Loucy (cell line): ENCODE measurements at regions not wholly inside any gene's neighbourhood (a gene's known extent, or its start where the extent isn't known, plus 50 kb on each side); places are given as distances from the start of the nearest gene placed in this dataset.
"Not testable (repeated sequence)": the region's sequence is repeated elsewhere in the genome, so short reads cannot be mapped to it uniquely, and the experiment has no call there.

ENCODE experiments used
- H2AFZ ChIP-seq: fragments of 200-600 bp; sonication (generic); 2 replicates; pipeline ENCODE4 v1.6.0; 2016; ENCODE audit warnings: antibody characterized with exemption, mild to moderate bottlenecking, low read length, moderate library complexity
- H3F3A ChIP-seq: fragments of 200-600 bp; 2 replicates; pipeline ENCODE4 v1.6.0; 2016; ENCODE audit warnings: antibody characterized with exemption, low read depth, mild to moderate bottlenecking
- H3K27me3 ChIP-seq: fragments of 200-600 bp; sonication (generic); 2 replicates; pipeline ENCODE4 v1.6.1; 2014; ENCODE audit warnings: low read length, mild to moderate bottlenecking; ENCODE audit not compliant: insufficient read depth, poor library complexity, severe bottlenecking
- H3K36me3 ChIP-seq: fragments of 200-600 bp; sonication (generic); 2 replicates; pipeline ENCODE4 v1.6.1; 2016; ENCODE audit warnings: low read length; ENCODE audit not compliant: insufficient read depth
- H3K4me1 ChIP-seq: fragments of 200-600 bp; sonication (generic); 2 replicates; pipeline ENCODE4 v1.5.1; 2014; ENCODE audit warnings: low read length, mild to moderate bottlenecking; ENCODE audit not compliant: insufficient read depth, poor library complexity, severe bottlenecking
- H3K4me2 ChIP-seq: fragments of 200-600 bp; sonication (generic); 2 replicates; pipeline ENCODE4 v1.6.0; 2014; ENCODE audit warnings: antibody characterized with exemption, low read length, low read depth, mild to moderate bottlenecking; ENCODE audit not compliant: poor library complexity, severe bottlenecking
- H3K4me3 ChIP-seq: fragments of 200-600 bp; sonication (generic); 2 replicates; pipeline ENCODE4 v1.5.1; 2014; ENCODE audit warnings: low read length, mild to moderate bottlenecking, mixed read lengths; ENCODE audit not compliant: poor library complexity, severe bottlenecking
- H3K79me2 ChIP-seq: fragments of 200-600 bp; sonication (generic); 2 replicates; pipeline ENCODE4 v1.6.1; 2014; ENCODE audit warnings: low read length; ENCODE audit not compliant: insufficient read depth
- H3K9ac ChIP-seq: fragments of 200-600 bp; sonication (generic); 2 replicates; pipeline ENCODE4 v1.6.0; 2014; ENCODE audit warnings: mild to moderate bottlenecking, low read depth, low read length, moderate library complexity; ENCODE audit not compliant: poor library complexity, severe bottlenecking
- H3K9me2 ChIP-seq: fragments of 200-600 bp; sonication (generic); replicated peaks from 2 replicates; pipeline ENCODE4 v1.6.1; 2016; ENCODE audit warnings: low read depth, low read length, mixed read lengths
- H3K9me3 ChIP-seq: fragments of 200-600 bp; sonication (generic); 2 replicates; pipeline ENCODE4 v1.6.1; 2014; ENCODE audit warnings: mild to moderate bottlenecking, antibody characterized with exemption, low read length, low read depth; ENCODE audit not compliant: insufficient read depth
- H4K20me1 ChIP-seq: fragments of 200-600 bp; sonication (generic); 2 replicates; pipeline ENCODE4 v1.6.0; 2014; ENCODE audit warnings: antibody characterized with exemption, low read length, mild to moderate bottlenecking; ENCODE audit not compliant: insufficient read depth, poor library complexity, severe bottlenecking
- EZH2phosphoT487 ChIP-seq: fragments of 200-600 bp; IDR thresholded peaks from 2 replicates; pipeline ENCODE4 v1.6.1; 2018; ENCODE audit warnings: antibody characterized with exemption, mild to moderate bottlenecking, moderate library complexity, borderline replicate concordance
- TF ChIP-seq, protein P1 (sequence below): fragments of 200-600 bp; sonication (generic); conservative IDR thresholded peaks from 2 replicates; pipeline ENCODE4 v1.5.1; 2014; ENCODE audit warnings: mild to moderate bottlenecking, antibody characterized with exemption, low read length

DNA sequence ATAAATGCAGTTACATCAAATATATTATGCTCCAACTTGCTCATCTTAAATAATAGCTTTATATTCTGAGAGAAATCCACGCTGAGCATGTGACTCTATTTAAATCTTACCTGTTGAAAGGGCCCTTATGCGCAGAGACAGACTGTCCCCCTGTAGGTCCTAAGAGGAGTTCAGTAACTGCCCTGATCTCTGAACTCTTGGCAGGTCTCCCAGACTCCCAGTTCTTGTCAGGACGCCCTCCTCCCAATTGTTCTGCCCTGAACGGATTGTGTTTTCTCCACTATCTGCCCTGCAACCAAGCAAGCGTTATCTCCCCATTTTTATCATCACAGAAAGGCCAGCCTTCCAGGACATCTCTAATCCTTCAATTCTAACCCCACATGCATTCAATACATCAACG lies 954.6 kb downstream of the TSN start:
- H3K4me3 ChIP-seq: no peak overlapping the region
- H2AFZ ChIP-seq: no peak overlapping the region
- no peaks in the 10 kb centered on the region for H4K20me1 ChIP-seq
- no peaks in the 10 kb centered on the region; the same call in 1 of the 2 replicates for H3K9me3 ChIP-seq
- TF ChIP-seq, protein P1, sequence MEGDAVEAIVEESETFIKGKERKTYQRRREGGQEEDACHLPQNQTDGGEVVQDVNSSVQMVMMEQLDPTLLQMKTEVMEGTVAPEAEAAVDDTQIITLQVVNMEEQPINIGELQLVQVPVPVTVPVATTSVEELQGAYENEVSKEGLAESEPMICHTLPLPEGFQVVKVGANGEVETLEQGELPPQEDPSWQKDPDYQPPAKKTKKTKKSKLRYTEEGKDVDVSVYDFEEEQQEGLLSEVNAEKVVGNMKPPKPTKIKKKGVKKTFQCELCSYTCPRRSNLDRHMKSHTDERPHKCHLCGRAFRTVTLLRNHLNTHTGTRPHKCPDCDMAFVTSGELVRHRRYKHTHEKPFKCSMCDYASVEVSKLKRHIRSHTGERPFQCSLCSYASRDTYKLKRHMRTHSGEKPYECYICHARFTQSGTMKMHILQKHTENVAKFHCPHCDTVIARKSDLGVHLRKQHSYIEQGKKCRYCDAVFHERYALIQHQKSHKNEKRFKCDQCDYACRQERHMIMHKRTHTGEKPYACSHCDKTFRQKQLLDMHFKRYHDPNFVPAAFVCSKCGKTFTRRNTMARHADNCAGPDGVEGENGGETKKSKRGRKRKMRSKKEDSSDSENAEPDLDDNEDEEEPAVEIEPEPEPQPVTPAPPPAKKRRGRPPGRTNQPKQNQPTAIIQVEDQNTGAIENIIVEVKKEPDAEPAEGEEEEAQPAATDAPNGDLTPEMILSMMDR: no peak
- no peak for TF ChIP-seq EZH2phosphoT487
- H3K9me2 ChIP-seq: no peaks in the 10 kb centered on the region
- H3K4me1 ChIP-seq: no peaks in the 10 kb centered on the region
- H3K36me3 ChIP-seq: no peaks in the 10 kb centered on the region
- no peaks in the 10 kb centered on the region for H3K79me2 ChIP-seq
- H3K4me2 ChIP-seq: no peak overlapping the region
- H3F3A ChIP-seq: no peaks in the 10 kb centered on the region
- H3K27me3 ChIP-seq: no peaks in the 10 kb centered on the region
- H3K9ac ChIP-seq: no peak overlapping the region

DNA sequence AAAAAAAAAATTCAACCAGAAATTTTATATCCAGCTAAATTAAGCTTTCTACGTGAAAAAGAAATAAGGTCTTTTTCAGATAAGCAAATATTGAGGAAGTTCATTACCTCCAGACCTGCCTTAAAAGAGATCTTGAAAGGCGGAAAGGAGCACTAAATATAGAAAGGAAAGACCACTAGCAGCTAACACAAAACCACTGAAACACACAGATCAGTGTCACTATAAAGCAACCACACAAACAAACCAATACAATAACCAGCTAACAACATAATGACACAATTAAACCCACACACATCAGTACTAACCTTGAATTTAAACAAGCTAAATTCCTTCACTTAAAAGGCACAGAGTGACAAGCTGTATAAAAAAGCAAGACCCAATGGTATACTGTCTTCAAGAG lies 958.3 kb downstream of the TSN start:
- Histone ChIP-seq H4K20me1 (no peaks in the 10 kb centered on the region), H3K79me2 (no peaks in the 10 kb centered on the region), H3K9ac (no peak overlapping the region), H3K4me3 (no peak overlapping the region), H3K9me2 (no peaks in the 10 kb centered on the region), H3K4me2 (no peak overlapping the region), H3K9me3 (no peaks in the 10 kb centered on the region; the same call in 1 of the 2 replicates), H3K27me3 (no peaks in the 10 kb centered on the region), H3F3A (no peaks in the 10 kb centered on the region), H3K4me1 (no peaks in the 10 kb centered on the region), H3K36me3 (no peaks in the 10 kb centered on the region), H2AFZ (no peak overlapping the region)
- TF ChIP-seq, protein P1: no peak
- no peak for TF ChIP-seq EZH2phosphoT487

DNA sequence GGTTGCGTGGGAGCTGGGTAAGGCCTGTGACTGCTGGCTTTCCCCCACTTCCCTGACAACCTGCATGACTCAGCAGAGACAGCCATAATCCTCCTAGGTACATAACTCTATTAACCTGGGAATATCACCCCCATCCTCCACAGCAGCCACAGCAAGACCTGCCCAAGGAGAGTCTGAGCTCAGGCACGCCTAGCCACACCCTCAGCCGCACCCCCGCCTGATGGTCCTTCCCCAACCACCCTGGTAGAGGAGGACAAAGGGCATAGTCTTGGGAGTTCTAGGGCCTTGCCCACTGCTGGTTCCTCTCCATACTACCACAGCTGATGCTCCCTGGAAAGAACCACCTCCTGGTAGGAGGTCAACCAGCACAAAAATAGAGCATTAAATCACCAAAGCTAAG lies 965.4 kb downstream of the TSN start:
- not testable (repeated sequence) for H3K4me3 ChIP-seq, H3K9me2 ChIP-seq, H4K20me1 ChIP-seq, H3K9me3 ChIP-seq, H3K27me3 ChIP-seq, H3K36me3 ChIP-seq, H3K79me2 ChIP-seq, H3K9ac ChIP-seq, H3K4me2 ChIP-seq, H2AFZ ChIP-seq, H3K4me1 ChIP-seq, H3F3A ChIP-seq

DNA sequence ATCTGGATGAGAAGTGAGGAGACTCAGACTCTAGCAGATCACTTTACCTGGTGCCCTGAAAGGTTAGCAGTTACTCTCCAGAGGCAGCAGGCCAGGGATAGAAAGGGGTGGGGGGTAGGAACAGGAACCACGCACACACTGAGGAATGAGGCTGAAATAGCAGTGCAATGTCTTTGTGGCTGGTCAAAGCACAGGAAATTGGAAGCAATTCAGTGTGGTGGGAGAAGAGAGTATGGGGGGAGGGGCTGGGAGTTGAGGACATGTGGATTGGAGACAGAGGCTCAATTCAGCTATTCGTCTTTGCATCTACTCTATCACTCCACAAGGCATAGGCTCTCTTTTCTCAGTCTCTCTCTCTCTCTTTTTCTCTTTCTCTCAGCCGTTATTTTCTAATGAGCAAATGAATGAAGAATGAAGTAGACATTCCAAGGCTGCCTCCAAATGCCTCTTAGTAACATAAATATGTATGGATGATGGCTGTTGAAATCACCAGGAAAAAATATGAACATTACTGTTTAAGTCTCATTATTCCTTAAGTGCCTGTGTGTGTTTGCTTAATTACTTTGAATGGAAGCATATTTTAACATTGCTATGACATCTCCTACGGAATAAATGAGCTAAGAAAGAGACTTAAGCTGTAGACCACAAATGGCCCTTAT lies 979.4 kb downstream of the TSN start:
- Histone ChIP-seq H3K36me3 (no peaks in the 10 kb centered on the region), H3K4me1 (no peaks in the 10 kb centered on the region), H3K79me2 (no peaks in the 10 kb centered on the region), H2AFZ (no peak overlapping the region), H3K9ac (no peak overlapping the region), H3K9me3 (no peaks in the 10 kb centered on the region), H3F3A (no peaks in the 10 kb centered on the region), H4K20me1 (no peaks in the 10 kb centered on the region), H3K4me3 (no peak overlapping the region), H3K9me2 (no peaks in the 10 kb centered on the region), H3K4me2 (no peak overlapping the region), H3K27me3 (no peaks in the 10 kb centered on the region)
- TF ChIP-seq, protein P1: no peak
- no peak for TF ChIP-seq EZH2phosphoT487
